Lower leg skin (tissue), 3 donors: ENCODE measurements at regions not wholly inside any gene's neighbourhood (a gene's known extent, or its start where the extent isn't known, plus 50 kb on each side); places are given as distances from the start of the nearest gene placed in this dataset.

Source experiments
- POLR2A ChIP-seq, 2 donors: fragments of 450-650 bp; IDR thresholded peaks; one replicate each; pipeline ENCODE4 v1.6.1; 2016 to 2017; ENCODE audit warnings: antibody characterized with exemption in 2 of 2, mild to moderate bottlenecking in 1 of 2, moderate library complexity in 1 of 2
- TF ChIP-seq, protein P1 (sequence below), 3 donors: fragments of 450-650 bp; IDR thresholded peaks; one replicate each; pipeline ENCODE4 v1.5.1; 2016; ENCODE audit warnings: antibody characterized with exemption in 3 of 3, mild to moderate bottlenecking in 3 of 3, moderate library complexity in 2 of 3

DNA sequence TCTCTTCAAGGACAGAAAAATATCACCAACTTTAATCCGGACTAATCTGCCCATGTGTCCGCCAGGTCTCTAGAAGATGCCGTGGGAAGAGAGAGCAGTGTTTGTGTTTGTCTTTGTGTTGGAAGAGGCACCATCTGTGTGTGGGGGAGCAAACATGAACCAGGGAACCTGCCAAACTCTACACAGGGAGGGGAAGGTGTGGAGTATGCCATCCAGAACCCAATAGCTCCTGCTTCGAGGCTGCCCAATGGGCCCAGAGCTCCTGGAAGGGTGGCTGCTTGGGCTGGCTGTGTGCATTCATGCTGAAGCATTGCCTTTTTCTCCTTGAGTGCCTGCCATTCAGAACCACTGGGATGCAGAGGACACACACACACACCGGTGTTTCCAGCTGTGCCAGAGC is 536.2 kb downstream of the MID1IP1 start:
- TF ChIP-seq, protein P1, sequence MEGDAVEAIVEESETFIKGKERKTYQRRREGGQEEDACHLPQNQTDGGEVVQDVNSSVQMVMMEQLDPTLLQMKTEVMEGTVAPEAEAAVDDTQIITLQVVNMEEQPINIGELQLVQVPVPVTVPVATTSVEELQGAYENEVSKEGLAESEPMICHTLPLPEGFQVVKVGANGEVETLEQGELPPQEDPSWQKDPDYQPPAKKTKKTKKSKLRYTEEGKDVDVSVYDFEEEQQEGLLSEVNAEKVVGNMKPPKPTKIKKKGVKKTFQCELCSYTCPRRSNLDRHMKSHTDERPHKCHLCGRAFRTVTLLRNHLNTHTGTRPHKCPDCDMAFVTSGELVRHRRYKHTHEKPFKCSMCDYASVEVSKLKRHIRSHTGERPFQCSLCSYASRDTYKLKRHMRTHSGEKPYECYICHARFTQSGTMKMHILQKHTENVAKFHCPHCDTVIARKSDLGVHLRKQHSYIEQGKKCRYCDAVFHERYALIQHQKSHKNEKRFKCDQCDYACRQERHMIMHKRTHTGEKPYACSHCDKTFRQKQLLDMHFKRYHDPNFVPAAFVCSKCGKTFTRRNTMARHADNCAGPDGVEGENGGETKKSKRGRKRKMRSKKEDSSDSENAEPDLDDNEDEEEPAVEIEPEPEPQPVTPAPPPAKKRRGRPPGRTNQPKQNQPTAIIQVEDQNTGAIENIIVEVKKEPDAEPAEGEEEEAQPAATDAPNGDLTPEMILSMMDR (IDR thresholded peaks at IDR 0.05): no peak
- TF ChIP-seq POLR2A (IDR thresholded peaks at IDR 0.05): no peak
